ENCODE measurements at regions not wholly inside any gene's neighbourhood (a gene's known extent, or its start where the extent isn't known, plus 50 kb on each side); places are given as distances from the start of the nearest gene placed in this dataset.

- Histone ChIP-seq H3K4me3 (ENCODE audit: low read depth in 1 of 2, low read length in 1 of 2) (no peak overlapping the region), H3K36me3 (no peaks in the 10 kb centered on the region), H3K27ac (no peak overlapping the region), H3K9me3 (no peaks in the 10 kb centered on the region), H3K27me3 (peaks cover 13% of the 10 kb centered on the region), H3K4me1 (ENCODE audit: control insufficient read depth in 1 of 2, insufficient read depth in 1 of 2, low read depth in 1 of 2, low read length in 1 of 2) (no peaks in the 10 kb centered on the region)
- TF ChIP-seq CTCF (IDR thresholded peaks at IDR 0.05), result no peak
Measured at GRCh38 chr20:22508426-22508825, 75.9 kb downstream of the FOXA2 start.

- H3K27me3 ChIP-seq, result peaks cover 4% of the 10 kb centered on the region
- no peak overlapping the region for H3K27ac ChIP-seq
- no peak overlapping the region for H3K4me3 ChIP-seq (ENCODE audit: low read depth in 1 of 2, low read length in 1 of 2)
- no peaks in the 10 kb centered on the region for H3K4me1 ChIP-seq (ENCODE audit: control insufficient read depth in 1 of 2, insufficient read depth in 1 of 2, low read depth in 1 of 2, low read length in 1 of 2)
- H3K9me3 ChIP-seq, result no peaks in the 10 kb centered on the region
- H3K36me3 ChIP-seq, result no peaks in the 10 kb centered on the region
- TF ChIP-seq CTCF (IDR thresholded peaks at IDR 0.05), result no peak
Measured at GRCh38 chr20:22507240-22507961, 77.0 kb downstream of the FOXA2 start.

- H3K27ac ChIP-seq, result no peak overlapping the region
- no peaks in the 10 kb centered on the region for H3K4me1 ChIP-seq (ENCODE audit: control insufficient read depth in 1 of 2, insufficient read depth in 1 of 2, low read depth in 1 of 2, low read length in 1 of 2)
- no peaks in the 10 kb centered on the region for H3K9me3 ChIP-seq
- no peak for TF ChIP-seq CTCF (IDR thresholded peaks at IDR 0.05)
- no peak overlapping the region for H3K4me3 ChIP-seq (ENCODE audit: low read depth in 1 of 2, low read length in 1 of 2)
- H3K36me3 ChIP-seq, result no peaks in the 10 kb centered on the region
- H3K27me3 ChIP-seq, result no peaks in the 10 kb centered on the region
Measured at GRCh38 chr20:22506827-22507226, 77.5 kb downstream of the FOXA2 start.

- H3K27ac ChIP-seq, result no peak overlapping the region
- no peak for TF ChIP-seq CTCF (IDR thresholded peaks at IDR 0.05)
- H3K36me3 ChIP-seq, result no peaks in the 10 kb centered on the region
- no peaks in the 10 kb centered on the region for H3K4me1 ChIP-seq (ENCODE audit: control insufficient read depth in 1 of 2, insufficient read depth in 1 of 2, low read depth in 1 of 2, low read length in 1 of 2)
- H3K9me3 ChIP-seq, result no peaks in the 10 kb centered on the region
- no peaks in the 10 kb centered on the region for H3K27me3 ChIP-seq
- H3K4me3 ChIP-seq (ENCODE audit: low read depth in 1 of 2, low read length in 1 of 2), result no peak overlapping the region
Measured at GRCh38 chr20:22504829-22505377, 79.5 kb downstream of the FOXA2 start.

GRCh38 chr20:22503577-22503976 is 80.8 kb downstream of the FOXA2 start:
- Histone ChIP-seq H3K36me3 (no peaks in the 10 kb centered on the region), H3K4me1 (ENCODE audit: control insufficient read depth in 1 of 2, insufficient read depth in 1 of 2, low read depth in 1 of 2, low read length in 1 of 2) (no peaks in the 10 kb centered on the region), H3K27ac (no peak overlapping the region), H3K4me3 (ENCODE audit: low read depth in 1 of 2, low read length in 1 of 2) (no peak overlapping the region), H3K9me3 (no peaks in the 10 kb centered on the region), H3K27me3 (no peaks in the 10 kb centered on the region)
- no peak for TF ChIP-seq CTCF (IDR thresholded peaks at IDR 0.05)

Data from neutrophil (primary cell).